H1 (cell line): ENCODE measurements at regions not wholly inside any gene's neighbourhood (a gene's known extent, or its start where the extent isn't known, plus 50 kb on each side); places are given as distances from the start of the nearest gene placed in this dataset.

ENCODE experiments used
- BACH1 ChIP-seq: IDR thresholded peaks from 2 replicates; pipeline ENCODE4 v1.6.1; 2012; ENCODE audit warnings: low read length, improper control_type of control experiment
- EGR1 ChIP-seq: IDR thresholded peaks from 2 replicates; pipeline ENCODE4 v1.6.1; 2011; ENCODE audit warnings: low read depth, low read length, borderline replicate concordance
- EP300 ChIP-seq, 2 experiments: IDR thresholded peaks; 1 replicate in 1 of 2; 2 replicates in 1 of 2; pipeline ENCODE4 v1.6.1; 2011 to 2012; ENCODE audit warnings: low read depth in 2 of 2, low read length in 2 of 2, mild to moderate bottlenecking in 2 of 2, borderline replicate concordance in 1 of 2, inconsistent platforms in 1 of 2, moderate library complexity in 1 of 2
- HDAC6 ChIP-seq: IDR thresholded peaks from one replicate; pipeline ENCODE4 v1.7.1; 2012; ENCODE audit warnings: low read depth, mild to moderate bottlenecking, inconsistent platforms, low read length, moderate library complexity
- SIRT6 ChIP-seq: IDR thresholded peaks from one replicate; pipeline ENCODE4 v1.7.1; 2012; ENCODE audit warnings: low read length, inconsistent platforms
- SP2 ChIP-seq: IDR thresholded peaks from 2 replicates; pipeline ENCODE4 v1.6.1; 2012; ENCODE audit warnings: mild to moderate bottlenecking, low read length, inconsistent platforms
- SUZ12 ChIP-seq: fragments of 200-600 bp; sonication (generic); IDR thresholded peaks from 2 replicates; pipeline ENCODE4 v1.6.1; 2012; ENCODE audit warnings: mild to moderate bottlenecking, inconsistent platforms, low read length, moderate library complexity, mixed read lengths
- TAF1 ChIP-seq: IDR thresholded peaks from 2 replicates; pipeline ENCODE4 v1.6.1; 2011; ENCODE audit warnings: mild to moderate bottlenecking, low read depth, low read length
- TBP ChIP-seq: IDR thresholded peaks from 2 replicates; pipeline ENCODE4 v1.6.1; 2011; ENCODE audit warnings: low read depth, low read length, improper control_type of control experiment
- TF ChIP-seq, protein P1 (sequence below): IDR thresholded peaks from 2 replicates; pipeline ENCODE4 v1.6.1; 2012; ENCODE audit warnings: inconsistent platforms

DNA sequence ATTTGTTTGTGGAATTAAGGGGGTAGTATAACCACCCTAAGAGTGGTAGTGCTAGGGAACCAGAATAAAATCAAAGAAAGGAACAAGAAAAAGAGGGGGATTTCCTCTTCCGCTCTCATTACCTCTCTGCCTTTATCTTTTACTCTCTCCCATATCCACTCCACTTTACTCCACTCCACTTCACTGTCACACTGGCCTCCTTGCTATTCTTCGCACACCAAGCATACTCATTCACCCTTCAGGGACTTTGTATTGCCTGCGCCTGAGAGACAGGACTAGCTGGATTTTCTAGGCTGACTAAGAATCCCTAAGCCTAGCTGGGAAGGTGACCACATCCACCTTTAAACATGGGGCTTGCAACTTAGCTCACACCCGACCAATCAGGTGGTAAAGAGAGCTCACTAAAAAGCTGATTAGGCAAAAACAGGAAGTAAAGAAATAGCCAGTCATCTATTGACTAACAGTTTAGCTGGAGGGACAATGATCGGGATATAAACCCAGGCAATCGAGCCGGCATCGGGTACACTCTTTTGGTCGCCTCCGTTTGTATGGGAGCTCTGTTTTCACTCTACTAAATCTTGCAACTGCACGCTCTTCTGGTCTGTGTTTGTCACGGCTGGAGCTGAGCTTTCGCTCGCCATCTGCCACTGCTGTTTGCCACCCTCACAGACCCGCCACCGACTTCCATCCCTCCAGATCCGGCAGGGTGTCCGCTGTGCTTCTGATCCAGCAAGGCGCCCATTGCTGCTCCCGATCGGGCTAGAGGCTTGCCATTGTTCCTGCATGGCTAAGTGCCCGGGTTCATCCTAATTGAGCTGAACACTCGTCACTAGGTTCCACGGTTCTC lies 121.8 kb downstream of the FAM170A start (continued):
- TF ChIP-seq, protein P1, sequence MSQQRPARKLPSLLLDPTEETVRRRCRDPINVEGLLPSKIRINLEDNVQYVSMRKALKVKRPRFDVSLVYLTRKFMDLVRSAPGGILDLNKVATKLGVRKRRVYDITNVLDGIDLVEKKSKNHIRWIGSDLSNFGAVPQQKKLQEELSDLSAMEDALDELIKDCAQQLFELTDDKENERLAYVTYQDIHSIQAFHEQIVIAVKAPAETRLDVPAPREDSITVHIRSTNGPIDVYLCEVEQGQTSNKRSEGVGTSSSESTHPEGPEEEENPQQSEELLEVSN: no peak
- TF ChIP-seq TBP: no peak
- no peak for TF ChIP-seq SUZ12
- TF ChIP-seq TAF1: no peak
- TF ChIP-seq SIRT6: no peak
- no peak for TF ChIP-seq EP300 (IDR thresholded peaks at IDR 0.05; ENCODE audit: borderline replicate concordance in 1 of 2, low read depth in 2 of 2, low read length in 2 of 2)
- no peak for TF ChIP-seq BACH1
- no peak for TF ChIP-seq SP2
- TF ChIP-seq EGR1: no peak
- TF ChIP-seq HDAC6: no peak
